ENCODE measurements at regions not wholly inside any gene's neighbourhood (a gene's known extent, or its start where the extent isn't known, plus 50 kb on each side); places are given as distances from the start of the nearest gene placed in this dataset.

DNA sequence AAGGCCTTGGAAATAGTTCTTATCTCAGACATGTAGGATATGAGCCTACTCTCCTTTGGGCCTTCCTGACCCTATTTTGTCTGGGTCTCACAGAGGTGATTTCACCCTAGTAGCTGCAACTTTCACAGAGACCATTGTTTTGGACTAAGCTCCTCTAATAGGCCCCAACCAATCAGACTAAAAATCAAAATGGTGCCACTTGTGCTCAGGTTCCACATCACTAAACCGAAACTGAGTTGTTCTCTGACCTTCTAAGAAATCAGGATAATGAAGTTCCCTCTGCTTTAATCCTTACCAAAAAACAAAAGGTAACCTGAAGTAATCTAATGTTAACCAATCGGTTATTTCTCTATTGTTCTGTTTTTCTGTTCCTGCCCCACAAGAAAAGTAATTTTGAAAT, 143.6 kb downstream of the CD24 start:
- TF ChIP-seq, protein P1, sequence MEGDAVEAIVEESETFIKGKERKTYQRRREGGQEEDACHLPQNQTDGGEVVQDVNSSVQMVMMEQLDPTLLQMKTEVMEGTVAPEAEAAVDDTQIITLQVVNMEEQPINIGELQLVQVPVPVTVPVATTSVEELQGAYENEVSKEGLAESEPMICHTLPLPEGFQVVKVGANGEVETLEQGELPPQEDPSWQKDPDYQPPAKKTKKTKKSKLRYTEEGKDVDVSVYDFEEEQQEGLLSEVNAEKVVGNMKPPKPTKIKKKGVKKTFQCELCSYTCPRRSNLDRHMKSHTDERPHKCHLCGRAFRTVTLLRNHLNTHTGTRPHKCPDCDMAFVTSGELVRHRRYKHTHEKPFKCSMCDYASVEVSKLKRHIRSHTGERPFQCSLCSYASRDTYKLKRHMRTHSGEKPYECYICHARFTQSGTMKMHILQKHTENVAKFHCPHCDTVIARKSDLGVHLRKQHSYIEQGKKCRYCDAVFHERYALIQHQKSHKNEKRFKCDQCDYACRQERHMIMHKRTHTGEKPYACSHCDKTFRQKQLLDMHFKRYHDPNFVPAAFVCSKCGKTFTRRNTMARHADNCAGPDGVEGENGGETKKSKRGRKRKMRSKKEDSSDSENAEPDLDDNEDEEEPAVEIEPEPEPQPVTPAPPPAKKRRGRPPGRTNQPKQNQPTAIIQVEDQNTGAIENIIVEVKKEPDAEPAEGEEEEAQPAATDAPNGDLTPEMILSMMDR (IDR thresholded peaks at IDR 0.05; ENCODE audit: low read depth, low read length, missing input control) = no peak
- TF ChIP-seq, protein P2, sequence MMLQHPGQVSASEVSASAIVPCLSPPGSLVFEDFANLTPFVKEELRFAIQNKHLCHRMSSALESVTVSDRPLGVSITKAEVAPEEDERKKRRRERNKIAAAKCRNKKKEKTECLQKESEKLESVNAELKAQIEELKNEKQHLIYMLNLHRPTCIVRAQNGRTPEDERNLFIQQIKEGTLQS (IDR thresholded peaks at IDR 0.05) = no peak
- no peak for TF ChIP-seq TAF1 (conservative IDR thresholded peaks at IDR 0.05)
- TF ChIP-seq, protein P3, sequence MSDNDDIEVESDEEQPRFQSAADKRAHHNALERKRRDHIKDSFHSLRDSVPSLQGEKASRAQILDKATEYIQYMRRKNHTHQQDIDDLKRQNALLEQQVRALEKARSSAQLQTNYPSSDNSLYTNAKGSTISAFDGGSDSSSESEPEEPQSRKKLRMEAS (IDR thresholded peaks at IDR 0.05) = no peak
